ENCODE measurements at regions not wholly inside any gene's neighbourhood (a gene's known extent, or its start where the extent isn't known, plus 50 kb on each side); places are given as distances from the start of the nearest gene placed in this dataset.

GRCh38 chr13:64074971-64075474 is 2659.4 kb upstream of the PCDH20 start:
- TF ChIP-seq, protein P1, sequence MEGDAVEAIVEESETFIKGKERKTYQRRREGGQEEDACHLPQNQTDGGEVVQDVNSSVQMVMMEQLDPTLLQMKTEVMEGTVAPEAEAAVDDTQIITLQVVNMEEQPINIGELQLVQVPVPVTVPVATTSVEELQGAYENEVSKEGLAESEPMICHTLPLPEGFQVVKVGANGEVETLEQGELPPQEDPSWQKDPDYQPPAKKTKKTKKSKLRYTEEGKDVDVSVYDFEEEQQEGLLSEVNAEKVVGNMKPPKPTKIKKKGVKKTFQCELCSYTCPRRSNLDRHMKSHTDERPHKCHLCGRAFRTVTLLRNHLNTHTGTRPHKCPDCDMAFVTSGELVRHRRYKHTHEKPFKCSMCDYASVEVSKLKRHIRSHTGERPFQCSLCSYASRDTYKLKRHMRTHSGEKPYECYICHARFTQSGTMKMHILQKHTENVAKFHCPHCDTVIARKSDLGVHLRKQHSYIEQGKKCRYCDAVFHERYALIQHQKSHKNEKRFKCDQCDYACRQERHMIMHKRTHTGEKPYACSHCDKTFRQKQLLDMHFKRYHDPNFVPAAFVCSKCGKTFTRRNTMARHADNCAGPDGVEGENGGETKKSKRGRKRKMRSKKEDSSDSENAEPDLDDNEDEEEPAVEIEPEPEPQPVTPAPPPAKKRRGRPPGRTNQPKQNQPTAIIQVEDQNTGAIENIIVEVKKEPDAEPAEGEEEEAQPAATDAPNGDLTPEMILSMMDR (IDR thresholded peaks at IDR 0.05; ENCODE audit: low read length) = no peak
- no peak for TF ChIP-seq EZH2 (optimal IDR thresholded peaks at IDR 0.05; ENCODE audit: low read depth, low read length)
- no peak for TF ChIP-seq EZH2phosphoT487 (IDR thresholded peaks at IDR 0.05; ENCODE audit: low read length)

Measured in MM.1S (cell line).